ENCODE measurements at regions not wholly inside any gene's neighbourhood (a gene's known extent, or its start where the extent isn't known, plus 50 kb on each side); places are given as distances from the start of the nearest gene placed in this dataset.
A peak's percentile ranks its signal among the peaks of the same experiment; 100 is the strongest.

GRCh38 chr9:80156262-80156661, 584.5 kb downstream of the TLE4 start:
- peak overlapping the region; percentile 92 for H3K27ac Mint-ChIP-seq (ENCODE audit: unreplicated experiment)
- no peak for TF ChIP-seq CTCF (IDR thresholded peaks at IDR 0.05; ENCODE audit: partially characterized antibody, unreplicated experiment)
- H3K27me3 Mint-ChIP-seq (ENCODE audit: unreplicated experiment): peaks cover 4% of the 10 kb centered on the region
- H3K4me3 Mint-ChIP-seq (ENCODE audit: unreplicated experiment): peak overlapping the region; percentile 11
- H3K9me3 Mint-ChIP-seq (ENCODE audit: unreplicated experiment): peaks cover 6% of the 10 kb centered on the region
- H3K36me3 Mint-ChIP-seq (ENCODE audit: unreplicated experiment): peaks cover 6% of the 10 kb centered on the region
- DNase-seq: no peak
- peaks cover 30% of the 10 kb centered on the region for H3K4me1 Mint-ChIP-seq (ENCODE audit: low read depth, unreplicated experiment)

GRCh38 chr9:80147866-80148265, 576.1 kb downstream of the TLE4 start:
- DNase-seq: no peak
- Mint-ChIP-seq H3K36me3 (ENCODE audit: unreplicated experiment) (peaks cover 7% of the 10 kb centered on the region), H3K4me1 (ENCODE audit: low read depth, unreplicated experiment) (peaks cover 19% of the 10 kb centered on the region), H3K9me3 (ENCODE audit: unreplicated experiment) (peaks cover 2% of the 10 kb centered on the region), H3K27me3 (ENCODE audit: unreplicated experiment) (no peaks in the 10 kb centered on the region), H3K4me3 (ENCODE audit: unreplicated experiment) (peak overlapping the region; percentile 53), H3K27ac (ENCODE audit: unreplicated experiment) (peak overlapping the region; percentile 59)
- no peak for TF ChIP-seq CTCF (IDR thresholded peaks at IDR 0.05; ENCODE audit: partially characterized antibody, unreplicated experiment)

- DNase-seq: no peak
- peak; percentile 28 for TF ChIP-seq CTCF (IDR thresholded peaks at IDR 0.05; ENCODE audit: partially characterized antibody, unreplicated experiment)
- peaks cover 7% of the 10 kb centered on the region for H3K36me3 Mint-ChIP-seq (ENCODE audit: unreplicated experiment)
- peaks cover 2% of the 10 kb centered on the region for H3K9me3 Mint-ChIP-seq (ENCODE audit: unreplicated experiment)
- H3K27ac Mint-ChIP-seq (ENCODE audit: unreplicated experiment): peak overlapping the region; percentile 50
- no peak overlapping the region for H3K4me3 Mint-ChIP-seq (ENCODE audit: unreplicated experiment)
- H3K27me3 Mint-ChIP-seq (ENCODE audit: unreplicated experiment): no peaks in the 10 kb centered on the region
- peaks cover 19% of the 10 kb centered on the region for H3K4me1 Mint-ChIP-seq (ENCODE audit: low read depth, unreplicated experiment)
Measured at GRCh38 chr9:80146466-80146865, 574.7 kb downstream of the TLE4 start.

GRCh38 chr9:80144856-80145255, 573.1 kb downstream of the TLE4 start:
- Mint-ChIP-seq H3K4me3 (ENCODE audit: unreplicated experiment) (no peak overlapping the region), H3K27me3 (ENCODE audit: unreplicated experiment) (no peaks in the 10 kb centered on the region)

GRCh38 chr9:80144406-80144805, 572.6 kb downstream of the TLE4 start:
- H3K36me3 Mint-ChIP-seq (ENCODE audit: unreplicated experiment): no peaks in the 10 kb centered on the region
- H3K27me3 Mint-ChIP-seq (ENCODE audit: unreplicated experiment): no peaks in the 10 kb centered on the region
- peaks cover 19% of the 10 kb centered on the region for H3K4me1 Mint-ChIP-seq (ENCODE audit: low read depth, unreplicated experiment)
- no peak for DNase-seq
- H3K4me3 Mint-ChIP-seq (ENCODE audit: unreplicated experiment): no peak overlapping the region
- H3K27ac Mint-ChIP-seq (ENCODE audit: unreplicated experiment): no peak overlapping the region
- H3K9me3 Mint-ChIP-seq (ENCODE audit: unreplicated experiment): no peaks in the 10 kb centered on the region
- no peak for TF ChIP-seq CTCF (IDR thresholded peaks at IDR 0.05; ENCODE audit: partially characterized antibody, unreplicated experiment)

More at GRCh38 chr9:80144856-80145255, 573.1 kb downstream of the TLE4 start:
- Mint-ChIP-seq H3K4me1 (ENCODE audit: low read depth, unreplicated experiment) (peaks cover 19% of the 10 kb centered on the region), H3K27ac (ENCODE audit: unreplicated experiment) (no peak overlapping the region), H3K36me3 (ENCODE audit: unreplicated experiment) (peaks cover 3% of the 10 kb centered on the region), H3K9me3 (ENCODE audit: unreplicated experiment) (peaks cover 2% of the 10 kb centered on the region)
- DNase-seq: no peak
- no peak for TF ChIP-seq CTCF (IDR thresholded peaks at IDR 0.05; ENCODE audit: partially characterized antibody, unreplicated experiment)
